ENCODE measurements at regions not wholly inside any gene's neighbourhood (a gene's known extent, or its start where the extent isn't known, plus 50 kb on each side); places are given as distances from the start of the nearest gene placed in this dataset.

DNA sequence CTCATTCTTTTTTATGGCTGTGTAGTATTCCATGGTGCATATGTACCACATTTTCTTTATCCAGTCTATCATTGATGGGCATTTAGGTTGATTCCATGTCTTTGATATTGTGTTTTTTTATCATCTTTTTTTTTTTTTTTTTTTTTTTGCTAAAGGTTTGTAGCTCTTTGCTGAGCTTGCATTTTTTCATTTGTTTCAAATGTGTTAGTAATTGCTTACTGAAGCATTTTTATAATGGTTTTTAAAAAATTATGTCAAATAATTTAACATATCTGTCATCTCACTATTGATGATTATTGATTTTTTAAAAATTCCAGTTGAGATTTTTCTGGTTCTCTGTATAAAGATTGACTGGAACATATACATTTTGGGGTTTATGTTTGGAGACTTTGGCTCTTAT is 934.6 kb downstream of the TUSC7 start:
- Histone ChIP-seq H4K20me1 (replicated peaks in 1 of 2; ENCODE audit: control insufficient read depth in 1 of 2, insufficient read depth in 2 of 2, low read length in 2 of 2) (no peaks in the 10 kb centered on the region), H2BK5ac (ENCODE audit: low read depth, low read length) (no peak overlapping the region), H3K9ac (replicated peaks in 1 of 4; ENCODE audit: extremely low read depth in 1 of 4, low read depth in 3 of 4, low read length in 3 of 4) (no peak overlapping the region), H3K56ac (replicated peaks; ENCODE audit: insufficient read length, low read depth, low read length) (no peak overlapping the region), H4K8ac (ENCODE audit: extremely low read depth, insufficient read depth, low read length) (no peak overlapping the region), H3K4me2 (ENCODE audit: insufficient read depth in 1 of 2, low read depth in 2 of 2, low read length in 2 of 2) (no peak overlapping the region), H2BK120ac (replicated peaks; ENCODE audit: low read depth, low read length) (no peak overlapping the region), H3K27me3 (replicated peaks in 1 of 4; ENCODE audit: control insufficient read depth in 3 of 4, extremely low read depth in 1 of 4, insufficient read depth in 3 of 4, low read length in 3 of 4) (no peaks in the 10 kb centered on the region), H3K4me1 (replicated peaks in 1 of 4; ENCODE audit: control insufficient read depth in 3 of 4, insufficient read depth in 4 of 4, low read length in 3 of 4) (no peaks in the 10 kb centered on the region), H2BK15ac (ENCODE audit: low read length) (no peak overlapping the region), H2BK20ac (ENCODE audit: low read length) (no peak overlapping the region), H2AFZ (ENCODE audit: low read length) (no peak overlapping the region), H3K14ac (ENCODE audit: insufficient read length) (no peak overlapping the region), H3K23ac (ENCODE audit: insufficient read length) (no peak overlapping the region), H4K91ac (replicated peaks; ENCODE audit: insufficient read length, low read length) (no peak overlapping the region), H3K18ac (ENCODE audit: extremely low read depth, low read length) (no peak overlapping the region), H2BK12ac (ENCODE audit: low read depth, low read length) (no peak overlapping the region), H3K79me2 (ENCODE audit: control insufficient read depth in 1 of 2, insufficient read depth in 2 of 2, low read length in 2 of 2) (no peaks in the 10 kb centered on the region), H3K23me2 (ENCODE audit: low read depth, low read length) (no peaks in the 10 kb centered on the region), H3K9me3 (ENCODE audit: insufficient read depth in 2 of 2, low read depth in 1 of 2, low read length in 1 of 2) (no peaks in the 10 kb centered on the region), H3K79me1 (ENCODE audit: low read depth, low read length) (no peaks in the 10 kb centered on the region), H4K5ac (ENCODE audit: insufficient read length, low read depth, low read length) (no peak overlapping the region), H3K4me3 (ENCODE audit: extremely low read depth in 1 of 4, insufficient read depth in 2 of 4, low read depth in 3 of 4, low read length in 4 of 4) (no peak overlapping the region), H3K27ac (ENCODE audit: low read depth, low read length) (no peak overlapping the region), H3K36me3 (ENCODE audit: control insufficient read depth in 2 of 4, insufficient read depth in 4 of 4, low read length in 3 of 4) (no peaks in the 10 kb centered on the region), H2AK5ac (ENCODE audit: low read depth, low read length) (no peak overlapping the region), H3K4ac (replicated peaks; ENCODE audit: insufficient read length, low read depth, low read length) (no peak overlapping the region)
- POLR2A ChIA-PET (ENCODE audit: partially characterized antibody) = no interaction called here
- FAIRE-seq = no peak
- CTCF ChIA-PET (ENCODE audit: partially characterized antibody) = no interaction called here
- no peak for TF ChIP-seq SIN3A (conservative IDR thresholded peaks at IDR 0.05 in 1 of 2, IDR thresholded peaks at IDR 0.05 in 1 of 2; ENCODE audit: low read depth in 1 of 2, low read length in 2 of 2)
- no peak for TF ChIP-seq RAD21 (IDR thresholded peaks at IDR 0.05 in 1 of 2, conservative IDR thresholded peaks at IDR 0.05 in 1 of 2; ENCODE audit: low read depth in 2 of 2, low read length in 2 of 2)
- TF ChIP-seq MAFK (IDR thresholded peaks at IDR 0.05; ENCODE audit: low read depth, low read length) = peak; percentile 71
- TF ChIP-seq PHF8 (conservative IDR thresholded peaks at IDR 0.05; ENCODE audit: low read depth, low read length) = no peak
- no peak for DNase-seq (ENCODE audit: low read depth in 1 of 2, low spot score in 2 of 2)
